ENCODE measurements at regions not wholly inside any gene's neighbourhood (a gene's known extent, or its start where the extent isn't known, plus 50 kb on each side); places are given as distances from the start of the nearest gene placed in this dataset.

GRCh38 chr15:39283531-39283930, 297.3 kb upstream of the THBS1 start:
- H2AFZ ChIP-seq (ENCODE audit: low read depth, low read length): no peak overlapping the region
- no peaks in the 10 kb centered on the region for H3K9me2 ChIP-seq (ENCODE audit: insufficient read depth, low read length)

GRCh38 chr15:39285071-39285470, 295.8 kb upstream of the THBS1 start:
- no peaks in the 10 kb centered on the region for H3K79me2 ChIP-seq (replicated peaks; ENCODE audit: insufficient read depth, low read length)
- H3K9me2 ChIP-seq (ENCODE audit: insufficient read depth, low read length): no peaks in the 10 kb centered on the region
- no peaks in the 10 kb centered on the region for H4K20me1 ChIP-seq (ENCODE audit: insufficient read depth)
- H3K4me3 ChIP-seq (ENCODE audit: low read length): no peak overlapping the region
- H3K9me3 ChIP-seq (ENCODE audit: low read length): no peaks in the 10 kb centered on the region
- no peaks in the 10 kb centered on the region for H3K36me3 ChIP-seq (ENCODE audit: insufficient read depth, low read length)
- no peaks in the 10 kb centered on the region for H3F3A ChIP-seq (ENCODE audit: insufficient read depth, low read length, poor library complexity, severe bottlenecking)
- no peak overlapping the region for H3K27ac ChIP-seq (ENCODE audit: low read length)
- TF ChIP-seq EZH2 (IDR thresholded peaks at IDR 0.05; ENCODE audit: borderline replicate concordance, insufficient read depth, low read length, poor library complexity, severe bottlenecking) (no peak), RAD21 (conservative IDR thresholded peaks at IDR 0.05) (no peak), TAF1 (IDR thresholded peaks at IDR 0.05; ENCODE audit: low read depth) (no peak), SMC3 (conservative IDR thresholded peaks at IDR 0.05; ENCODE audit: poor library complexity) (no peak), MXI1 (conservative IDR thresholded peaks at IDR 0.05; ENCODE audit: poor library complexity, severe bottlenecking) (no peak), POLR2AphosphoS5 (IDR thresholded peaks at IDR 0.05) (no peak), EP300 (conservative IDR thresholded peaks at IDR 0.05; ENCODE audit: poor library complexity, severe bottlenecking) (no peak)
- TF ChIP-seq, protein P1, sequence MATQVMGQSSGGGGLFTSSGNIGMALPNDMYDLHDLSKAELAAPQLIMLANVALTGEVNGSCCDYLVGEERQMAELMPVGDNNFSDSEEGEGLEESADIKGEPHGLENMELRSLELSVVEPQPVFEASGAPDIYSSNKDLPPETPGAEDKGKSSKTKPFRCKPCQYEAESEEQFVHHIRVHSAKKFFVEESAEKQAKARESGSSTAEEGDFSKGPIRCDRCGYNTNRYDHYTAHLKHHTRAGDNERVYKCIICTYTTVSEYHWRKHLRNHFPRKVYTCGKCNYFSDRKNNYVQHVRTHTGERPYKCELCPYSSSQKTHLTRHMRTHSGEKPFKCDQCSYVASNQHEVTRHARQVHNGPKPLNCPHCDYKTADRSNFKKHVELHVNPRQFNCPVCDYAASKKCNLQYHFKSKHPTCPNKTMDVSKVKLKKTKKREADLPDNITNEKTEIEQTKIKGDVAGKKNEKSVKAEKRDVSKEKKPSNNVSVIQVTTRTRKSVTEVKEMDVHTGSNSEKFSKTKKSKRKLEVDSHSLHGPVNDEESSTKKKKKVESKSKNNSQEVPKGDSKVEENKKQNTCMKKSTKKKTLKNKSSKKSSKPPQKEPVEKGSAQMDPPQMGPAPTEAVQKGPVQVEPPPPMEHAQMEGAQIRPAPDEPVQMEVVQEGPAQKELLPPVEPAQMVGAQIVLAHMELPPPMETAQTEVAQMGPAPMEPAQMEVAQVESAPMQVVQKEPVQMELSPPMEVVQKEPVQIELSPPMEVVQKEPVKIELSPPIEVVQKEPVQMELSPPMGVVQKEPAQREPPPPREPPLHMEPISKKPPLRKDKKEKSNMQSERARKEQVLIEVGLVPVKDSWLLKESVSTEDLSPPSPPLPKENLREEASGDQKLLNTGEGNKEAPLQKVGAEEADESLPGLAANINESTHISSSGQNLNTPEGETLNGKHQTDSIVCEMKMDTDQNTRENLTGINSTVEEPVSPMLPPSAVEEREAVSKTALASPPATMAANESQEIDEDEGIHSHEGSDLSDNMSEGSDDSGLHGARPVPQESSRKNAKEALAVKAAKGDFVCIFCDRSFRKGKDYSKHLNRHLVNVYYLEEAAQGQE (IDR thresholded peaks at IDR 0.05; ENCODE audit: borderline replicate concordance): no peak
- TF ChIP-seq, protein P2, sequence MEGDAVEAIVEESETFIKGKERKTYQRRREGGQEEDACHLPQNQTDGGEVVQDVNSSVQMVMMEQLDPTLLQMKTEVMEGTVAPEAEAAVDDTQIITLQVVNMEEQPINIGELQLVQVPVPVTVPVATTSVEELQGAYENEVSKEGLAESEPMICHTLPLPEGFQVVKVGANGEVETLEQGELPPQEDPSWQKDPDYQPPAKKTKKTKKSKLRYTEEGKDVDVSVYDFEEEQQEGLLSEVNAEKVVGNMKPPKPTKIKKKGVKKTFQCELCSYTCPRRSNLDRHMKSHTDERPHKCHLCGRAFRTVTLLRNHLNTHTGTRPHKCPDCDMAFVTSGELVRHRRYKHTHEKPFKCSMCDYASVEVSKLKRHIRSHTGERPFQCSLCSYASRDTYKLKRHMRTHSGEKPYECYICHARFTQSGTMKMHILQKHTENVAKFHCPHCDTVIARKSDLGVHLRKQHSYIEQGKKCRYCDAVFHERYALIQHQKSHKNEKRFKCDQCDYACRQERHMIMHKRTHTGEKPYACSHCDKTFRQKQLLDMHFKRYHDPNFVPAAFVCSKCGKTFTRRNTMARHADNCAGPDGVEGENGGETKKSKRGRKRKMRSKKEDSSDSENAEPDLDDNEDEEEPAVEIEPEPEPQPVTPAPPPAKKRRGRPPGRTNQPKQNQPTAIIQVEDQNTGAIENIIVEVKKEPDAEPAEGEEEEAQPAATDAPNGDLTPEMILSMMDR (IDR thresholded peaks at IDR 0.05; ENCODE audit: poor library complexity, severe bottlenecking): no peak
- H3K4me2 ChIP-seq (ENCODE audit: low read length): no peak overlapping the region
- H2AFZ ChIP-seq (ENCODE audit: low read depth, low read length): no peak overlapping the region
- H3K9ac ChIP-seq (ENCODE audit: low read length): no peak overlapping the region
- no peaks in the 10 kb centered on the region for H3K27me3 ChIP-seq (ENCODE audit: insufficient read depth, low read depth, low read length)

More at GRCh38 chr15:39283531-39283930, 297.3 kb upstream of the THBS1 start:
- Histone ChIP-seq H3F3A (ENCODE audit: insufficient read depth, low read length, poor library complexity, severe bottlenecking) (no peaks in the 10 kb centered on the region), H3K4me2 (ENCODE audit: low read length) (no peak overlapping the region), H3K27ac (ENCODE audit: low read length) (no peak overlapping the region), H3K27me3 (ENCODE audit: insufficient read depth, low read depth, low read length) (no peaks in the 10 kb centered on the region), H3K4me3 (ENCODE audit: low read length) (no peak overlapping the region), H3K36me3 (ENCODE audit: insufficient read depth, low read length) (no peaks in the 10 kb centered on the region), H3K79me2 (replicated peaks; ENCODE audit: insufficient read depth, low read length) (no peaks in the 10 kb centered on the region), H3K9ac (ENCODE audit: low read length) (no peak overlapping the region), H3K9me3 (ENCODE audit: low read length) (no peaks in the 10 kb centered on the region), H4K20me1 (ENCODE audit: insufficient read depth) (no peaks in the 10 kb centered on the region)
- TF ChIP-seq TAF1 (IDR thresholded peaks at IDR 0.05; ENCODE audit: low read depth) (no peak), MXI1 (conservative IDR thresholded peaks at IDR 0.05; ENCODE audit: poor library complexity, severe bottlenecking) (no peak), SMC3 (conservative IDR thresholded peaks at IDR 0.05; ENCODE audit: poor library complexity) (no peak), RAD21 (conservative IDR thresholded peaks at IDR 0.05) (no peak), POLR2AphosphoS5 (IDR thresholded peaks at IDR 0.05) (no peak), EP300 (conservative IDR thresholded peaks at IDR 0.05; ENCODE audit: poor library complexity, severe bottlenecking) (no peak), EZH2 (IDR thresholded peaks at IDR 0.05; ENCODE audit: borderline replicate concordance, insufficient read depth, low read length, poor library complexity, severe bottlenecking) (no peak)
- TF ChIP-seq, protein P2 (IDR thresholded peaks at IDR 0.05; ENCODE audit: poor library complexity, severe bottlenecking): no peak
- TF ChIP-seq, protein P1 (IDR thresholded peaks at IDR 0.05; ENCODE audit: borderline replicate concordance): no peak
